Pancreas (tissue), 10 donors: ENCODE measurements at regions not wholly inside any gene's neighbourhood (a gene's known extent, or its start where the extent isn't known, plus 50 kb on each side); places are given as distances from the start of the nearest gene placed in this dataset.

Source experiments
- ATAC-seq, 4 donors: fragments of 200-7000 bp; cut with Tn5 transposase; one replicate each; pipeline versions ENCODE4 v1.8.0 to v1.9.1; 2020; ENCODE audit warnings: mild to moderate bottlenecking in 4 of 4, moderate library complexity in 4 of 4
- DNase-seq, 6 donors: peaks; one replicate each; pipeline ENCODE4 v3.0.0-alpha.2; 2020
- FAIRE-seq: peaks from 2 replicates; lab custom pipeline; 2012; peaks lifted over from hg19 to GRCh38; lab: Jason Lieb, UNC
- H3K27ac ChIP-seq, 4 donors: fragments of 200-600 bp; sonication (generic); 1 replicate in 3 of 4; 2 replicates in 1 of 4; pipeline versions ENCODE4 v1.5.0 to v1.8.0; 2020
- H3K27me3 ChIP-seq, 4 donors: fragments of 200-600 bp; one replicate each; pipeline ENCODE4 v1.8.0; 2021
- H3K36me3 ChIP-seq, 3 donors: fragments of 200-600 bp; sonication (generic) in 1 of 3; one replicate each; pipeline versions ENCODE4 v1.5.0 to v1.8.0; 2020 to 2021
- H3K4me1 ChIP-seq, 3 donors: fragments of 200-600 bp; one replicate each; pipeline ENCODE4 v1.8.0; 2021
- H3K4me3 ChIP-seq, 4 donors: fragments of 200-600 bp; sonication (generic) in 2 of 4; one replicate each; pipeline versions ENCODE4 v1.5.0 to v1.8.0; 2020 to 2021
- H3K9me3 ChIP-seq, 4 donors: fragments of 200-600 bp; one replicate each; pipeline ENCODE4 v1.8.0; 2021
- WGBS, 2 donors: extraction: QIAGEN DNeasy Blood & Tissue Kit; methylation state at CpG; one replicate each; pipeline ENCODE4 v1.1.7; 2013; 5-methylcytosine and 5-hydroxymethylcytosine counted together
- intact Hi-C, 3 donors: fragments of 100-400 bp; cut with DNase I; formaldehyde crosslinking; loops; one replicate each; pipeline versions ENCODE4 v1.11.1 to v1.14.2; 2022
- TF ChIP-seq, protein P1 (sequence below), 4 donors: fragments of 200-600 bp; sonication (generic) in 3 of 4; IDR thresholded peaks; one replicate each; pipeline versions ENCODE4 v1.5.0 to v1.8.0; 2021; ENCODE audit warnings: antibody characterized with exemption in 4 of 4
- donor health status: healthy with polysubstance abuse.
- donor health status: DM: no; HTN: no; CAD: no; lungs with moderate emphysema.
- donor health status: DM: no; HTN: no; CAD: no.
- donor health status: control.
- donor health status: control.
- donor health status: Bipolar disorder and iron deficiency.
- donor health status: DM: yes; HTN: yes; CAD: no.
- donor health status: DM: no; HTN: no; CAD: no.
- donor health status: DM: no; HTN: no; CAD: no.
- donor health status: DM: yes; HTN: yes; CAD: no.

- Histone ChIP-seq H3K9me3 (no peaks in the 10 kb centered on the region), H3K27ac (no peak overlapping the region), H3K4me1 (no peaks in the 10 kb centered on the region), H3K27me3 (no peaks in the 10 kb centered on the region), H3K4me3 (no peak overlapping the region), H3K36me3 (no peaks in the 10 kb centered on the region)
- TF ChIP-seq, protein P1, sequence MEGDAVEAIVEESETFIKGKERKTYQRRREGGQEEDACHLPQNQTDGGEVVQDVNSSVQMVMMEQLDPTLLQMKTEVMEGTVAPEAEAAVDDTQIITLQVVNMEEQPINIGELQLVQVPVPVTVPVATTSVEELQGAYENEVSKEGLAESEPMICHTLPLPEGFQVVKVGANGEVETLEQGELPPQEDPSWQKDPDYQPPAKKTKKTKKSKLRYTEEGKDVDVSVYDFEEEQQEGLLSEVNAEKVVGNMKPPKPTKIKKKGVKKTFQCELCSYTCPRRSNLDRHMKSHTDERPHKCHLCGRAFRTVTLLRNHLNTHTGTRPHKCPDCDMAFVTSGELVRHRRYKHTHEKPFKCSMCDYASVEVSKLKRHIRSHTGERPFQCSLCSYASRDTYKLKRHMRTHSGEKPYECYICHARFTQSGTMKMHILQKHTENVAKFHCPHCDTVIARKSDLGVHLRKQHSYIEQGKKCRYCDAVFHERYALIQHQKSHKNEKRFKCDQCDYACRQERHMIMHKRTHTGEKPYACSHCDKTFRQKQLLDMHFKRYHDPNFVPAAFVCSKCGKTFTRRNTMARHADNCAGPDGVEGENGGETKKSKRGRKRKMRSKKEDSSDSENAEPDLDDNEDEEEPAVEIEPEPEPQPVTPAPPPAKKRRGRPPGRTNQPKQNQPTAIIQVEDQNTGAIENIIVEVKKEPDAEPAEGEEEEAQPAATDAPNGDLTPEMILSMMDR (IDR thresholded peaks at IDR 0.05) = no peak
- no peak for ATAC-seq
- FAIRE-seq = no peak
- intact Hi-C loops = no loop called here
- no peak for DNase-seq
- WGBS, 2 donors = 86 to 91% methylated on average over 2 of the region's 2 CpGs
Observed at GRCh38 chrX:147675819-147676218, 235.9 kb upstream of the FMR1 start.

DNA sequence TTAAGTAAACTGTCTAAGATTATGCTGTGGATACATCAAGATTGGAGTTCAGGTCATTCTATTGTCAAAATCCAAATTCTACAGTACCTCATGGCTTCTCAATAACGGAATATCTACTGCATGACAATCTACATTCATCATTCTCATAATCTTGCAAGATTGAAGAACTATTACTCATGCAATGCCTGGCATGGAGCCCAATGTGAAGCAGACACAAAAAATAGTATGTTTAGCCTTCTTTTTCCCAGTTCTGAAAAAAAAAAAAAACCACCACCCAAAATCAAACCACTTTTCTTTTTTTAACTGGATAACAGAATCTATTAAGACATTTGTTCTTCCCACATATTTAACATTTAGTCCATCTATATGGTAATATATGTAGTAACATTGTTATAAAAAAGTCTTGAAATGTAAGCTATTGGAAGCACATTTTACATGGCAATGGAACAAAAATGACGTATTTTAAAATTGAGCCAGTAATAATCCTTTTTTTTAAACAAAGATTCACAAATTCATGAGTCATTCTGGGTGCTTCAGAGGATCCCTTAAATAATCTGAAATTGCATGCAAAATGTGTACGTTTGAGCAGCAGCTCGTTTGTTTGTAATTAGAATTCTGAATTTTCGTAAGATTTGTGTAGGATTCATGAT, 232.2 kb upstream of the FMR1 start:
- intact Hi-C loops = no loop called here
- H3K4me1 ChIP-seq = no peaks in the 10 kb centered on the region
- FAIRE-seq (no peak), ATAC-seq (no peak), DNase-seq (no peak)
- WGBS, 2 donors = 31 to 45% methylated on average over 5 of the region's 5 CpGs
- TF ChIP-seq, protein P1 (IDR thresholded peaks at IDR 0.05) = no peak
- H3K9me3 ChIP-seq = no peaks in the 10 kb centered on the region
- no peaks in the 10 kb centered on the region for H3K36me3 ChIP-seq
- no peak overlapping the region for H3K4me3 ChIP-seq
- no peaks in the 10 kb centered on the region for H3K27me3 ChIP-seq
- H3K27ac ChIP-seq = no peak overlapping the region

DNA sequence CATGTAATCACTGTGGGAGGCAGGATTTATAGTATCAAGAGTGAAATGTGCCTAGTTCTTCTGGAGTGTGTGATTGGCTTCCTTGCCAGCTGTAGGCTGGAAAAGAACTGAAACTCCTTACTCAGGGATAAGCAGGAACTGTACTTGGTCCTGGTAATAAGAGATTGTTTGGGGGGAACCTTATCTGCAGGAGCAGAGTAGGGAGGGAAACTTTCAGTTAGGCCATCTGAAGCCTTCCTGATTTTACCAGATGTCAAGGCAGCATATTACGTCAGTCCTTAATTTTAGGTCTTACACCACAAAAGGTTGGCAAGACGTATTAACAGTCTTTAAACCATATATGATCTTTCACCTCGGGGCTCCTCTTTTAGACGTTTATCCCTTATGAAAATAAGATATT, 231.5 kb upstream of the FMR1 start:
- Histone ChIP-seq H3K27ac (no peak overlapping the region), H3K4me1 (no peaks in the 10 kb centered on the region), H3K36me3 (no peaks in the 10 kb centered on the region), H3K9me3 (no peaks in the 10 kb centered on the region), H3K27me3 (no peaks in the 10 kb centered on the region), H3K4me3 (no peak overlapping the region)
- FAIRE-seq (no peak), DNase-seq (no peak), ATAC-seq (no peak)
- TF ChIP-seq, protein P1 (IDR thresholded peaks at IDR 0.05) = no peak
- 44 to 47% methylated on average over 4 of the region's 4 CpGs for WGBS, 2 donors
- intact Hi-C loops = no loop called here

GRCh38 chrX:147693511-147693910, 218.2 kb upstream of the FMR1 start:
- Histone ChIP-seq H3K4me3 (no peak overlapping the region), H3K4me1 (no peaks in the 10 kb centered on the region), H3K27me3 (peaks cover 0 to 9% (median 0%) of the 10 kb centered on the region in 4 donors), H3K9me3 (no peaks in the 10 kb centered on the region), H3K36me3 (no peaks in the 10 kb centered on the region), H3K27ac (no peak overlapping the region)
- DNase-seq (no peak), FAIRE-seq (no peak), ATAC-seq (no peak)
- 53% methylated on average over 2 of the region's 2 CpGs for WGBS, 2 donors
- TF ChIP-seq, protein P1 (IDR thresholded peaks at IDR 0.05) = no peak
- intact Hi-C loops = no loop called here

GRCh38 chrX:147699061-147699460, 212.7 kb upstream of the FMR1 start:
- Histone ChIP-seq H3K36me3 (no peaks in the 10 kb centered on the region), H3K4me3 (no peak overlapping the region), H3K27ac (no peak overlapping the region), H3K27me3 (peaks cover 0 to 7% (median 0%) of the 10 kb centered on the region in 4 donors), H3K4me1 (no peaks in the 10 kb centered on the region), H3K9me3 (no peaks in the 10 kb centered on the region)
- WGBS, 2 donors = 24 to 25% methylated on average over 2 of the region's 2 CpGs
- DNase-seq (no peak), FAIRE-seq (no peak), ATAC-seq (no peak)
- TF ChIP-seq, protein P1 (IDR thresholded peaks at IDR 0.05) = no peak
- intact Hi-C loops = no loop called here
